Esophagus muscularis mucosa (tissue), 4 donors: ENCODE measurements at regions not wholly inside any gene's neighbourhood (a gene's known extent, or its start where the extent isn't known, plus 50 kb on each side); places are given as distances from the start of the nearest gene placed in this dataset.

Source experiments
- EP300 ChIP-seq: sonication (generic); formaldehyde crosslinking; IDR thresholded peaks from one replicate; pipeline ENCODE4 v1.6.1; 2017; ENCODE audit warnings: antibody characterized with exemption
- POLR2A ChIP-seq: fragments of 450-650 bp; IDR thresholded peaks from one replicate; pipeline ENCODE4 v1.6.1; 2017; ENCODE audit warnings: antibody characterized with exemption, moderate library complexity, mild to moderate bottlenecking, low read depth
- POLR2AphosphoS5 ChIP-seq, 2 donors: sonication (generic); formaldehyde crosslinking; IDR thresholded peaks; one replicate each; pipeline ENCODE4 v1.6.1; 2017; ENCODE audit warnings: antibody characterized with exemption in 2 of 2
- TF ChIP-seq, protein P1 (sequence below), 3 experiments: fragments of 200-600 bp in 2 of 3; fragments of 450-650 bp in 1 of 3; sonication (generic) in 2 of 3; IDR thresholded peaks; one replicate each; pipeline ENCODE4 v1.5.1; 2017 to 2019; ENCODE audit warnings: antibody characterized with exemption in 3 of 3, mild to moderate bottlenecking in 2 of 3, moderate library complexity in 1 of 3

DNA sequence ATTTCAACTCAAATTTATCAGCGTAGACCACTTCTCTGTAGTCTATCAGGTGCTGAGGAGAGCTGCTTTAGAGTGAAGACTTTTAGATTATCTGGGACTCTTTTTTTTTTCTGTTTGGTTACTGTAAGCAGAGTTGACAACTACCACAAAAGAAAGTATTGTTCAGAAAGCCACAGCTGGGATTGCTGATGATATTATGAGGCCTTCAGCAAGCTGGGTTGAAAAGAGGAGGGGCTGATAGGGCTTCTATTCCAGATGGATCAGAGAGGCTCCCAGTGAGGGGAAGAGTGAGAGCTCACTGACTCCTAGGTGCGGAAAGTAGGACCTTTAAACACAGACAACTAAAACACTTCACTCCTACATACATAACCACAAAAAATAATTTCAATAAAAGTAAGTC, 188.5 kb upstream of the FERD3L start:
- TF ChIP-seq EP300 (no peak), POLR2AphosphoS5 (IDR thresholded peaks at IDR 0.05) (no peak), POLR2A (no peak)
- TF ChIP-seq, protein P1, sequence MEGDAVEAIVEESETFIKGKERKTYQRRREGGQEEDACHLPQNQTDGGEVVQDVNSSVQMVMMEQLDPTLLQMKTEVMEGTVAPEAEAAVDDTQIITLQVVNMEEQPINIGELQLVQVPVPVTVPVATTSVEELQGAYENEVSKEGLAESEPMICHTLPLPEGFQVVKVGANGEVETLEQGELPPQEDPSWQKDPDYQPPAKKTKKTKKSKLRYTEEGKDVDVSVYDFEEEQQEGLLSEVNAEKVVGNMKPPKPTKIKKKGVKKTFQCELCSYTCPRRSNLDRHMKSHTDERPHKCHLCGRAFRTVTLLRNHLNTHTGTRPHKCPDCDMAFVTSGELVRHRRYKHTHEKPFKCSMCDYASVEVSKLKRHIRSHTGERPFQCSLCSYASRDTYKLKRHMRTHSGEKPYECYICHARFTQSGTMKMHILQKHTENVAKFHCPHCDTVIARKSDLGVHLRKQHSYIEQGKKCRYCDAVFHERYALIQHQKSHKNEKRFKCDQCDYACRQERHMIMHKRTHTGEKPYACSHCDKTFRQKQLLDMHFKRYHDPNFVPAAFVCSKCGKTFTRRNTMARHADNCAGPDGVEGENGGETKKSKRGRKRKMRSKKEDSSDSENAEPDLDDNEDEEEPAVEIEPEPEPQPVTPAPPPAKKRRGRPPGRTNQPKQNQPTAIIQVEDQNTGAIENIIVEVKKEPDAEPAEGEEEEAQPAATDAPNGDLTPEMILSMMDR (IDR thresholded peaks at IDR 0.05) = no peak
